KOPT-K1 (cell line): ENCODE measurements at regions not wholly inside any gene's neighbourhood (a gene's known extent, or its start where the extent isn't known, plus 50 kb on each side); places are given as distances from the start of the nearest gene placed in this dataset.

ENCODE experiments used
- H3K27ac ChIP-seq: fragments of 200-600 bp; sonication (generic); 2 replicates; pipeline ENCODE4 v1.5.1; 2016; ENCODE audit warnings: antibody characterized with exemption, mild to moderate bottlenecking, low read depth, low read length; ENCODE audit not compliant: poor library complexity, severe bottlenecking
- H3K36me3 ChIP-seq: fragments of 200-600 bp; sonication (generic); 2 replicates; pipeline ENCODE4 v1.5.1; 2017; ENCODE audit warnings: antibody characterized with exemption, mild to moderate bottlenecking, low read length, moderate library complexity; ENCODE audit not compliant: insufficient read depth
- H3K9me3 ChIP-seq: fragments of 200-600 bp; sonication (generic); 2 replicates; pipeline ENCODE4 v1.5.1; 2017; ENCODE audit warnings: antibody characterized with exemption, low read length, mild to moderate bottlenecking; ENCODE audit not compliant: insufficient read depth, poor library complexity, severe bottlenecking

GRCh38 chr2:204223544-204223943, 287.0 kb downstream of the ICOS start:
- Histone ChIP-seq H3K27ac (no peak overlapping the region), H3K36me3 (no peaks in the 10 kb centered on the region), H3K9me3 (no peaks in the 10 kb centered on the region)

DNA sequence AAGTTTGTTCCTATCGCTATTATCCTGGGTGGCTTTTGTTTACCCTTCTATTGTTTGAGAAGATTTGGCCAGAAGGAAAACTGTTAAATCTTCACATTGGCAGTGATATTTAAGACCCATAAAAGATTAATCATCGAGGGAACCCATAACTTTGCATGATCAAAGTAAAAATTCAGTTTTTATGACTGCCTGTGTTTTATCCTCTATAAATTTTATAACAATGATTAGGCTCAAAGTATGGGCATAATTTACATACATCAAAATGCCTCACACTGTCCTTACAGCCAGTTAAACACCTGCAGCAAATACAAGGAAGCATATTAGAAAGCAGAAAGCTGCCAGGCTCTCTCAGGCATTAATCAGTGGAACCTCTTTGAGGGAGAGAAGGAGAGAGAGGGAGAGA, 289.1 kb downstream of the ICOS start:
- Histone ChIP-seq H3K36me3 (no peaks in the 10 kb centered on the region), H3K9me3 (no peaks in the 10 kb centered on the region), H3K27ac (no peak overlapping the region)

GRCh38 chr2:204226305-204226880, 289.8 kb downstream of the ICOS start:
- no peaks in the 10 kb centered on the region for H3K36me3 ChIP-seq
- no peaks in the 10 kb centered on the region for H3K9me3 ChIP-seq
- no peak overlapping the region for H3K27ac ChIP-seq

GRCh38 chr2:204228169-204228886, 291.8 kb downstream of the ICOS start:
- Histone ChIP-seq H3K27ac (no peak overlapping the region), H3K9me3 (no peaks in the 10 kb centered on the region), H3K36me3 (no peaks in the 10 kb centered on the region)

DNA sequence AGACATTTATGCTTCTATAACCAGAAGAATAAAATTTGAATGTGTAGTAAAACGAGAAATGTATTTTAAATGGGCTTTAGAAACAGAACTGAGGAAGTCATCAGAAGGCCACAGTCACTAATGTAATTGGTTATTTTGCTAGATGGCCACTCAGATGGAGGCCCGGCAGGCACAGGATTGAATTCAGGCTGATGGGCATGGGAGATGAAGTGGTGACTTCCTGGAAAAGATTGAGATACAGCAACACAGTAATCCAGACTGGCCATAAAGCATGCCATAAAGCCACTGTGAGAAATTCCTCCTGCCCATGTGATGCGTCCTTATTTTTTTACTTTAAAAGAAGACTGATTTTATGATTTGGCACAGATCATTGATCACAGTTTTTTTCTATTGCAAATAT, 297.7 kb downstream of the ICOS start:
- Histone ChIP-seq H3K9me3 (no peaks in the 10 kb centered on the region), H3K36me3 (no peaks in the 10 kb centered on the region), H3K27ac (no peak overlapping the region)

- no peaks in the 10 kb centered on the region for H3K9me3 ChIP-seq
These were observed 298.3 kb downstream of the ICOS start for GRCh38 chr2:204234879-204235278.

GRCh38 chr2:204237416-204237815, 300.9 kb downstream of the ICOS start:
- Histone ChIP-seq H3K27ac (no peak overlapping the region), H3K36me3 (no peaks in the 10 kb centered on the region), H3K9me3 (no peaks in the 10 kb centered on the region)

More at GRCh38 chr2:204234879-204235278, 298.3 kb downstream of the ICOS start:
- no peaks in the 10 kb centered on the region for H3K36me3 ChIP-seq
- no peak overlapping the region for H3K27ac ChIP-seq

- Histone ChIP-seq H3K9me3 (no peaks in the 10 kb centered on the region), H3K27ac (no peak overlapping the region), H3K36me3 (no peaks in the 10 kb centered on the region)
These were observed 303.0 kb downstream of the ICOS start for GRCh38 chr2:204239411-204240165.

GRCh38 chr2:204240961-204241360, 304.3 kb upstream of the PARD3B start:
- Histone ChIP-seq H3K36me3 (no peaks in the 10 kb centered on the region), H3K9me3 (no peaks in the 10 kb centered on the region)

DNA sequence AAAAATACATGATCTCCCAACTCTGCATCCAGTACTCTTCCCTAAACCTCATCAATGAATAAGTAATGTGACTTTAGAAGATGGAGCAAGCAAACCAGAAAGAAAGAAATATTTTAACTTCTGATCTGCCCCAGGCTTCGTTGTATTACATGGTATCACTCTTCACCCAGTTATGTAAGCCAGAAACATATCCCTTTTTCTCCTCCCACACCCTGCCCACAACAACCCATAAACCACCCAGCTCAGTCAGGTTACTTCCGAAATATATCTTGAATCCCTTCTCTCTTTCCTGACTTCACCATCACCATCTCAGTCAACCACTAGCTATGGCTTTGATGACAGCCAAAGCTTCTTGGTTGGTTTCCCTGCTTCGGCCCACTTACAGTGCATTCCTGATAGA, 295.8 kb upstream of the PARD3B start:
- H3K27ac ChIP-seq, result no peak overlapping the region
- no peaks in the 10 kb centered on the region for H3K9me3 ChIP-seq
- H3K36me3 ChIP-seq, result no peaks in the 10 kb centered on the region

More at GRCh38 chr2:204240961-204241360, 304.3 kb upstream of the PARD3B start:
- H3K27ac ChIP-seq, result no peak overlapping the region

DNA sequence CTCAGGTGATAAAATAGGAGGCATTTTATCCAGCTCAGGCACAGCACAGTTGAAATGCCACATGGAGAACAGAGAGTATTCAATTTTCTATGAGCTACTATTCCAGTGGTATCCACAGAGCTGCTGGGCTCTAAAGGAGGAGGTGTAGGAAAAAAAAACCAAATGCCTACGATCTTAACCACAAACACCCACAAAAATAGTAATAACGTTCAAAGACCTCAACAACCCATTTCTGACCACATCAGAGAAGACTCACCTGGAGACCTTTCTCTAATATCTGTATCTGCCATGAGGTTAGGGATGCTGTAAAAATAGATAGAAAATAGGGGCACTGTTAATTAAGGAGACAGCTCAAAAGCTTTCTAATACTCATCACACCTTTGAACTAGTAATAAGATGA, 294.6 kb upstream of the PARD3B start:
- no peaks in the 10 kb centered on the region for H3K36me3 ChIP-seq
- no peaks in the 10 kb centered on the region for H3K9me3 ChIP-seq
- H3K27ac ChIP-seq, result no peak overlapping the region

- Histone ChIP-seq H3K9me3 (no peaks in the 10 kb centered on the region), H3K27ac (no peak overlapping the region), H3K36me3 (no peaks in the 10 kb centered on the region)
These were observed 293.9 kb upstream of the PARD3B start for GRCh38 chr2:204251158-204251997.

DNA sequence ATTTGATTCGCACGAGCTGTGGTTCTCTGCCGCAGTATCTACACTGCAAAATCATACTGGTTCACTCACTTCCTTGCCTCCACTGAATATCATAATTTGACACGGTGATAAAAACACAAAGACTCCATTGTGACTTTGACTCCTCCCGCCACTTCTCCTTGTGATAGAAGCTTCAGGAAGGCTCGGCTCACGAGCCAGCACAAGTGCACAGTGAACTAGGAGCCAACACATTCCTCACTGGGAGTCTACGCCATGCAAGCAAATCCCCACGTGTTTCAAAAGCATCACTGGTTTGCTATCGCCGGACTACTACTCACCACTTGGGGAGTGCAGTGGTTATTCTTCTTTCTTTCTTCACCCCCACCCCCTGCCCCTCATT, 293.3 kb upstream of the PARD3B start:
- Histone ChIP-seq H3K36me3 (no peaks in the 10 kb centered on the region), H3K27ac (no peak overlapping the region), H3K9me3 (no peaks in the 10 kb centered on the region)

DNA sequence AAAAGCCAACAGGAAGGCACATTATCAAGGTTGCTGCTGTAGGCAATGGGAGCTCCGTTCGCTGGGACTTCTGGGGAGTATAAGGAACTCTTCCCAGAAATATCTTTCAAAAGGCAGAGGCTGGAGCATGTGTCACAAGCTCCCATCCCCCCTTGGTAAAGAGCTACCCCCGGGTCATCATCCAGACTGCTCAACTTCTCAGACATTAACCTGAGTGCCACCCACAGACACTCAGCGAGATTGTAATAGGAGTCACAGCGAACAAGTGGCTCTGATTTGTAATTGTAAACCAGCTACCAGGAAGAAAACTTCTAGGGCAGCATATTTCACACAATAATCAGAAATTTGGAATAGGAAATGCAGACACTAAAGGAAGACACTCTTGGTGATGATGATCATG, 290.2 kb upstream of the PARD3B start:
- H3K27ac ChIP-seq, result no peak overlapping the region
- no peaks in the 10 kb centered on the region for H3K36me3 ChIP-seq
- no peaks in the 10 kb centered on the region for H3K9me3 ChIP-seq

DNA sequence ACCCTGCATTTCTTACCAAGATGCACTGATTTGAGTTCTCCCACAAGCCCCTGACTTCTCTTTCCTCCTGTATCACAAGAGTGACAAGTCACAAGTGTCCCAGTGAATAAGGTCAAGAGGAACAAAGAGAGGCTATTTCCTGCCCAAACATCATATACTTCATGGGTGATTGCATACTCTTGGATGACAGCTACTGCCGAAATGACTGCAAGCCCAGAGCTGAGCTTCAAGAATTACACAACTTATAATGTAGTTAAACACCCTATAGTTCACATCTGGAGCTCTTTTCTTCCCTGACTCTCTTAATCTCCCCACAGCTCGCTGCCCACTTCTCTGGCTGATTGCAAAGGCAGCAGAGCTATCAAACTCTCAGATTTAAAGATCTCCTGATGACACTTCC, 289.7 kb upstream of the PARD3B start:
- no peak overlapping the region for H3K27ac ChIP-seq
- no peaks in the 10 kb centered on the region for H3K36me3 ChIP-seq
- H3K9me3 ChIP-seq, result no peaks in the 10 kb centered on the region
